ENCODE measurements at regions not wholly inside any gene's neighbourhood (a gene's known extent, or its start where the extent isn't known, plus 50 kb on each side); places are given as distances from the start of the nearest gene placed in this dataset.

GRCh38 chr1:30609999-30610345 is 113.4 kb downstream of the MATN1 start:
- no peak overlapping the region for H3K27ac ChIP-seq
- no peaks in the 10 kb centered on the region for H3K4me1 ChIP-seq (ENCODE audit: insufficient read depth)
- WGBS, 3 donors: 52 to 63% (median 59%) methylated on average over 1 of the region's 1 CpG
- H3K36me3 ChIP-seq: no peaks in the 10 kb centered on the region
- intact Hi-C loops (cut with DNase I): no loop called here
- no peaks in the 10 kb centered on the region for H3K27me3 ChIP-seq
- no peaks in the 10 kb centered on the region for H3K9me3 ChIP-seq
- H3K4me3 ChIP-seq: no peak overlapping the region
- DNase-seq: no peak
- TF ChIP-seq EP300 (IDR thresholded peaks at IDR 0.05) (no peak), POLR2A (IDR thresholded peaks at IDR 0.05) (no peak), CTCF (IDR thresholded peaks at IDR 0.05) (no peak)

- Histone ChIP-seq H3K27ac (no peak overlapping the region), H3K36me3 (no peaks in the 10 kb centered on the region), H3K9me3 (no peaks in the 10 kb centered on the region), H3K4me3 (no peak overlapping the region), H3K27me3 (no peaks in the 10 kb centered on the region), H3K4me1 (ENCODE audit: insufficient read depth) (no peaks in the 10 kb centered on the region)
- intact Hi-C loops (cut with DNase I): no loop called here
- TF ChIP-seq CTCF (IDR thresholded peaks at IDR 0.05) (no peak), EP300 (IDR thresholded peaks at IDR 0.05) (no peak), POLR2A (IDR thresholded peaks at IDR 0.05) (no peak)
- 24 to 37% (median 26%) methylated on average over 9 of the region's 9 CpGs for WGBS, 3 donors
- no peak for DNase-seq
These were observed 113.9 kb downstream of the MATN1 start for GRCh38 chr1:30609336-30609998.

- H3K27ac ChIP-seq: no peak overlapping the region
- intact Hi-C loops (cut with DNase I): no loop called here
- TF ChIP-seq CTCF (IDR thresholded peaks at IDR 0.05): no peak
- no peak for TF ChIP-seq POLR2A (IDR thresholded peaks at IDR 0.05)
- TF ChIP-seq EP300 (IDR thresholded peaks at IDR 0.05): no peak
- no peaks in the 10 kb centered on the region for H3K36me3 ChIP-seq
- WGBS, 3 donors: 66 to 71% (median 70%) methylated on average over 5 of the region's 5 CpGs
- H3K27me3 ChIP-seq: no peaks in the 10 kb centered on the region
- H3K4me3 ChIP-seq: no peak overlapping the region
- H3K4me1 ChIP-seq (ENCODE audit: insufficient read depth): no peaks in the 10 kb centered on the region
- no peak for DNase-seq
- H3K9me3 ChIP-seq: no peaks in the 10 kb centered on the region
These were observed 115.7 kb downstream of the MATN1 start for GRCh38 chr1:30607723-30608122.

GRCh38 chr1:30606166-30606565 is 117.2 kb downstream of the MATN1 start:
- H3K27ac ChIP-seq: no peak overlapping the region
- H3K27me3 ChIP-seq: no peaks in the 10 kb centered on the region
- H3K9me3 ChIP-seq: no peaks in the 10 kb centered on the region
- H3K36me3 ChIP-seq: no peaks in the 10 kb centered on the region
- intact Hi-C loops (cut with DNase I): no loop called here
- H3K4me3 ChIP-seq: no peak overlapping the region
- H3K4me1 ChIP-seq (ENCODE audit: insufficient read depth): no peaks in the 10 kb centered on the region
- TF ChIP-seq CTCF (IDR thresholded peaks at IDR 0.05): no peak
- TF ChIP-seq POLR2A (IDR thresholded peaks at IDR 0.05): no peak
- TF ChIP-seq EP300 (IDR thresholded peaks at IDR 0.05): no peak
- DNase-seq: no peak
- 43 to 55% (median 47%) methylated on average over 6 of the region's 6 CpGs for WGBS, 3 donors

All from ovary (tissue), 7 donors.